HepG2 (cell line): ENCODE measurements at regions not wholly inside any gene's neighbourhood (a gene's known extent, or its start where the extent isn't known, plus 50 kb on each side); places are given as distances from the start of the nearest gene placed in this dataset.

Experiments
- ATAC-seq: fragments of 200-7000 bp; cut with Tn5 transposase; 3 replicates; pipeline ENCODE4 v1.9.1; 2020; ENCODE audit warnings: mild to moderate bottlenecking, moderate library complexity
- BruUV-seq: library from RNA; stranded (reverse); fragments of 400-500 nt; replicated peaks from 2 replicates; lab custom pipeline; 2021; lab: Mats Ljungman, UMichigan
- CTCF ChIA-PET: fragments of 300-600 bp; formaldehyde crosslinking; extraction: SDS; loops from one replicate; lab custom pipeline; 2021; ENCODE audit warnings: low total read pairs, inconsistent platforms, low intra/inter-chr PET ratio; lab: Yijun Ruan, JAX
- POLR2A ChIA-PET: fragments of 350-600 bp; sonication (Branson Sonifier 250); formaldehyde crosslinking; loops from one replicate; lab custom pipeline; 2020; ENCODE audit warnings: antibody characterized with exemption, inconsistent platforms; lab: Yijun Ruan, JAX
- DNase-seq: peaks from one replicate; pipeline ENCODE4 v3.0.0-alpha.2; 2015; ENCODE audit warnings: low spot score
- FAIRE-seq: peaks from 3 replicates; lab custom pipeline; 2011; peaks lifted over from hg19 to GRCh38; lab: Jason Lieb, UNC
- H2AFZ ChIP-seq: one replicate; pipeline ENCODE4 v1.6.1; 2011; ENCODE audit warnings: low read length, inconsistent platforms
- H3K27ac ChIP-seq: fragments of 300-600 bp; 3 replicates; pipeline ENCODE4 v1.8.0; 2011; ENCODE audit warnings: mixed run types, mild to moderate bottlenecking, mixed read lengths, low read length, inconsistent platforms; ENCODE audit not compliant: insufficient read depth; ENCODE audit errors: extremely low read length
- H3K27me3 ChIP-seq, 2 experiments: fragments of 200-600 bp in 1 of 2; 2 replicates in 1 of 2; 3 replicates in 1 of 2; pipeline versions ENCODE4 v1.6.0 to v1.8.0; 2011; ENCODE audit warnings: low read length in 2 of 2, mild to moderate bottlenecking in 2 of 2, moderate library complexity in 2 of 2, inconsistent platforms in 1 of 2; ENCODE audit not compliant: insufficient read depth in 2 of 2, control insufficient read depth in 1 of 2
- H3K36me3 ChIP-seq, 2 experiments: fragments of 200-600 bp in 1 of 2; replicated peaks in 1 of 2; 2 replicates in 1 of 2; 3 replicates in 1 of 2; pipeline versions ENCODE4 v1.5.1 to v1.8.0; 2011; ENCODE audit warnings: low read length in 2 of 2, inconsistent platforms in 1 of 2; ENCODE audit not compliant: insufficient read depth in 2 of 2, control insufficient read depth in 1 of 2
- H3K4me1 ChIP-seq: 2 replicates; pipeline ENCODE4 v1.5.1; 2012; ENCODE audit warnings: low read length, inconsistent platforms; ENCODE audit not compliant: insufficient read depth
- H3K4me2 ChIP-seq: 2 replicates; pipeline ENCODE4 v1.6.0; 2011; ENCODE audit warnings: low read depth, low read length, inconsistent platforms
- H3K4me3 ChIP-seq, 3 experiments: fragments of 200-600 bp in 1 of 3; sonication (generic), shearing (Covaris generic) in 1 of 3; replicated peaks in 1 of 3; 2 replicates each; pipeline ENCODE4 v1.5.1; 2011 to 2016; ENCODE audit warnings: low read length in 3 of 3, inconsistent platforms in 2 of 3, low read depth in 2 of 3, mild to moderate bottlenecking in 2 of 3, control low read depth in 1 of 3, mixed read lengths in 1 of 3; ENCODE audit not compliant: insufficient read depth in 1 of 3
- H3K79me2 ChIP-seq: one replicate; pipeline ENCODE4 v1.6.1; 2011; ENCODE audit warnings: low read length, inconsistent platforms; ENCODE audit not compliant: insufficient read depth
- H3K9ac ChIP-seq: 2 replicates; pipeline ENCODE4 v1.6.0; 2011; ENCODE audit warnings: mild to moderate bottlenecking, low read depth, low read length, inconsistent platforms; ENCODE audit not compliant: insufficient read depth
- H3K9me3 ChIP-seq: 2 replicates; pipeline ENCODE4 v1.5.1; 2012; ENCODE audit warnings: mild to moderate bottlenecking, low read length
- H4K20me1 ChIP-seq: 2 replicates; pipeline ENCODE4 v1.6.0; 2011; ENCODE audit warnings: inconsistent platforms, mild to moderate bottlenecking, low read length, moderate library complexity; ENCODE audit not compliant: insufficient read depth
- EED ChIP-seq: sonication (generic); formaldehyde crosslinking; IDR thresholded peaks from 2 replicates; pipeline ENCODE4 v1.5.0; 2020; ENCODE audit warnings: mild to moderate bottlenecking, missing genetic modification reagents
- EZH2 ChIP-seq: conservative IDR thresholded peaks from 2 replicates; pipeline ENCODE4 v1.6.1; 2012; ENCODE audit warnings: mild to moderate bottlenecking, low read depth, low read length, moderate library complexity
- RNF2 ChIP-seq: fragments of 450-650 bp; conservative IDR thresholded peaks from 2 replicates; pipeline ENCODE4 v1.6.1; 2016; ENCODE audit warnings: low read depth
- SMARCE1 ChIP-seq: fragments of 450-650 bp; IDR thresholded peaks from 2 replicates; pipeline ENCODE4 v1.6.1; 2017; ENCODE audit warnings: borderline replicate concordance
- TARDBP ChIP-seq: sonication (generic); formaldehyde crosslinking; IDR thresholded peaks from 2 replicates; pipeline ENCODE4 v1.8.0; 2022; ENCODE audit warnings: mild to moderate bottlenecking, missing genetic modification reagents
- XBP1 ChIP-seq: sonication (generic); formaldehyde crosslinking; IDR thresholded peaks from 2 replicates; pipeline ENCODE4 v1.5.0; 2020; ENCODE audit warnings: missing genetic modification reagents
- ZNF331 ChIP-seq: sonication (generic); formaldehyde crosslinking; IDR thresholded peaks from 2 replicates; pipeline ENCODE4 v1.4.0; 2020; ENCODE audit warnings: missing genetic modification reagents
- ZNF430 ChIP-seq: sonication (generic); formaldehyde crosslinking; IDR thresholded peaks from 2 replicates; pipeline ENCODE4 v1.9.0; 2021; ENCODE audit warnings: mild to moderate bottlenecking, missing genetic modification reagents
- ZNF577 ChIP-seq: sonication (generic); formaldehyde crosslinking; IDR thresholded peaks from 2 replicates; pipeline ENCODE4 v1.4.0; 2020; ENCODE audit warnings: mild to moderate bottlenecking, low read depth, missing genetic modification reagents, borderline replicate concordance
- ZNF616 ChIP-seq: sonication (generic); formaldehyde crosslinking; IDR thresholded peaks from 2 replicates; pipeline ENCODE4 v1.5.0; 2020; ENCODE audit warnings: low read depth, mild to moderate bottlenecking, missing genetic modification reagents
- WGBS: methylation state at CpG from one replicate; pipeline ENCODE4 v1.1.6; 2017; ENCODE audit warnings: low lambda C conversion rate; 5-methylcytosine and 5-hydroxymethylcytosine counted together
- in situ Hi-C: cut with HindIII; loops from 2 replicates; pipeline ENCODE4 v1.10.0; 2017; ENCODE audit warnings: low pct_unique_long_range_greater_than_20kb; ENCODE audit not compliant: extremely low pct_ligation_motif_present
- intact Hi-C: fragments of 100-400 bp; cut with micrococcal nuclease; formaldehyde crosslinking; loops from one replicate; pipeline ENCODE4 v1.10.0; 2022; ENCODE audit not compliant: unreplicated experiment
- TF ChIP-seq, protein P1 (sequence below): sonication (generic); formaldehyde crosslinking; IDR thresholded peaks from 2 replicates; pipeline ENCODE4 v1.4.0; 2020; ENCODE audit warnings: missing genetic modification reagents
- TF ChIP-seq, protein P2 (sequence below): IDR thresholded peaks from 2 replicates; pipeline ENCODE4 v1.6.1; 2016
- TF ChIP-seq, protein P3 (sequence below): sonication (generic); formaldehyde crosslinking; IDR thresholded peaks from 2 replicates; pipeline ENCODE4 v1.5.1; 2020; ENCODE audit warnings: missing genetic modification reagents, mild to moderate bottlenecking, borderline replicate concordance
- TF ChIP-seq, protein P4 (sequence below), 2 experiments: sonication (generic) in 1 of 2; formaldehyde crosslinking in 1 of 2; IDR thresholded peaks; 2 replicates each; pipeline versions ENCODE4 v1.4.0 to v1.6.1; 2018 to 2020; ENCODE audit warnings: missing genetic modification reagents in 2 of 2, borderline replicate concordance in 1 of 2, low read depth in 1 of 2, mild to moderate bottlenecking in 1 of 2, missing biosample characterization in 1 of 2

DNA sequence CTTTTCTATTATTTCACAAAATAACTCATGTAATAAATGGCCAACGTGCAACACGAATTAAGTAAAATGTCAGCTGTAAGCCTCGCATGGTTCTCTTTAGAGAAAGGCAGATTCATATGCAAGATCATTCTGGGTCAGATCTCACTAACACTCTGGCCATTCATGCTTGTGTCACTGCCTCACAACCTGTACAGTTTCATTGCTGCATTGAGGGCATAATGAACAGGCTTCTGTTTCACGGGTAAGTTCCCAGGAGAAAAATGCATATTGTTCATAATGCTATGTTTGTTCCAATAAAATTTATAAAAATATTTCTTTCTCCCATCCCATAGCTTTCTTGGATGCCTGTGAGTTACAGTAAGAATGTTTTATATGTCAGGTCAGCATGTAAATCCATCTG lies 734.0 kb upstream of the ANKRD30A start:
- Histone ChIP-seq H3K79me2 (no peaks in the 10 kb centered on the region), H4K20me1 (no peaks in the 10 kb centered on the region), H3K9ac (no peak overlapping the region), H3K36me3 (no peaks in the 10 kb centered on the region), H3K27me3 (no peaks in the 10 kb centered on the region), H2AFZ (no peak overlapping the region), H3K4me3 (no peak overlapping the region), H3K4me2 (no peak overlapping the region), H3K27ac (no peak overlapping the region), H3K4me1 (no peaks in the 10 kb centered on the region), H3K9me3 (no peaks in the 10 kb centered on the region)
- CTCF ChIA-PET, result no interaction called here
- TF ChIP-seq, protein P1, sequence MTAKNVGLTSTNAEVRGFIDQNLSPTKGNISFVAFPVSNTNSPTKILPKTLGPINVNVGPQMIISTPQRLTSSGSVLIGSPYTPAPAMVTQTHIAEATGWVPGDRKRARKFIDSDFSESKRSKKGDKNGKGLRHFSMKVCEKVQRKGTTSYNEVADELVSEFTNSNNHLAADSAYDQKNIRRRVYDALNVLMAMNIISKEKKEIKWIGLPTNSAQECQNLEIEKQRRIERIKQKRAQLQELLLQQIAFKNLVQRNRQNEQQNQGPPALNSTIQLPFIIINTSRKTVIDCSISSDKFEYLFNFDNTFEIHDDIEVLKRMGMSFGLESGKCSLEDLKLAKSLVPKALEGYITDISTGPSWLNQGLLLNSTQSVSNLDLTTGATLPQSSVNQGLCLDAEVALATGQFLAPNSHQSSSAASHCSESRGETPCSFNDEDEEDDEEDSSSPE (CRISPR knock-in tag), result no peak
- TF ChIP-seq, protein P2, sequence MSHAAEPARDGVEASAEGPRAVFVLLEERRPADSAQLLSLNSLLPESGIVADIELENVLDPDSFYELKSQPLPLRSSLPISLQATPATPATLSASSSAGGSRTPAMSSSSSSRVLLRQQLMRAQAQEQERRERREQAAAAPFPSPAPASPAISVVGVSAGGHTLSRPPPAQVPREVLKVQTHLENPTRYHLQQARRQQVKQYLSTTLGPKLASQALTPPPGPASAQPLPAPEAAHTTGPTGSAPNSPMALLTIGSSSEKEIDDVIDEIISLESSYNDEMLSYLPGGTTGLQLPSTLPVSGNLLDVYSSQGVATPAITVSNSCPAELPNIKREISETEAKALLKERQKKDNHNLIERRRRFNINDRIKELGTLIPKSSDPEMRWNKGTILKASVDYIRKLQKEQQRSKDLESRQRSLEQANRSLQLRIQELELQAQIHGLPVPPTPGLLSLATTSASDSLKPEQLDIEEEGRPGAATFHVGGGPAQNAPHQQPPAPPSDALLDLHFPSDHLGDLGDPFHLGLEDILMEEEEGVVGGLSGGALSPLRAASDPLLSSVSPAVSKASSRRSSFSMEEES, result no peak
- TF ChIP-seq, protein P3, sequence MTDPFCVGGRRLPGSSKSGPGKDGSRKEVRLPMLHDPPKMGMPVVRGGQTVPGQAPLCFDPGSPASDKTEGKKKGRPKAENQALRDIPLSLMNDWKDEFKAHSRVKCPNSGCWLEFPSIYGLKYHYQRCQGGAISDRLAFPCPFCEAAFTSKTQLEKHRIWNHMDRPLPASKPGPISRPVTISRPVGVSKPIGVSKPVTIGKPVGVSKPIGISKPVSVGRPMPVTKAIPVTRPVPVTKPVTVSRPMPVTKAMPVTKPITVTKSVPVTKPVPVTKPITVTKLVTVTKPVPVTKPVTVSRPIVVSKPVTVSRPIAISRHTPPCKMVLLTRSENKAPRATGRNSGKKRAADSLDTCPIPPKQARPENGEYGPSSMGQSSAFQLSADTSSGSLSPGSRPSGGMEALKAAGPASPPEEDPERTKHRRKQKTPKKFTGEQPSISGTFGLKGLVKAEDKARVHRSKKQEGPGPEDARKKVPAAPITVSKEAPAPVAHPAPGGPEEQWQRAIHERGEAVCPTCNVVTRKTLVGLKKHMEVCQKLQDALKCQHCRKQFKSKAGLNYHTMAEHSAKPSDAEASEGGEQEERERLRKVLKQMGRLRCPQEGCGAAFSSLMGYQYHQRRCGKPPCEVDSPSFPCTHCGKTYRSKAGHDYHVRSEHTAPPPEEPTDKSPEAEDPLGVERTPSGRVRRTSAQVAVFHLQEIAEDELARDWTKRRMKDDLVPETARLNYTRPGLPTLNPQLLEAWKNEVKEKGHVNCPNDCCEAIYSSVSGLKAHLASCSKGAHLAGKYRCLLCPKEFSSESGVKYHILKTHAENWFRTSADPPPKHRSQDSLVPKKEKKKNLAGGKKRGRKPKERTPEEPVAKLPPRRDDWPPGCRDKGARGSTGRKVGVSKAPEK (CRISPR knock-in tag), result no peak
- TF ChIP-seq RNF2, result no peak
- TF ChIP-seq, protein P4, sequence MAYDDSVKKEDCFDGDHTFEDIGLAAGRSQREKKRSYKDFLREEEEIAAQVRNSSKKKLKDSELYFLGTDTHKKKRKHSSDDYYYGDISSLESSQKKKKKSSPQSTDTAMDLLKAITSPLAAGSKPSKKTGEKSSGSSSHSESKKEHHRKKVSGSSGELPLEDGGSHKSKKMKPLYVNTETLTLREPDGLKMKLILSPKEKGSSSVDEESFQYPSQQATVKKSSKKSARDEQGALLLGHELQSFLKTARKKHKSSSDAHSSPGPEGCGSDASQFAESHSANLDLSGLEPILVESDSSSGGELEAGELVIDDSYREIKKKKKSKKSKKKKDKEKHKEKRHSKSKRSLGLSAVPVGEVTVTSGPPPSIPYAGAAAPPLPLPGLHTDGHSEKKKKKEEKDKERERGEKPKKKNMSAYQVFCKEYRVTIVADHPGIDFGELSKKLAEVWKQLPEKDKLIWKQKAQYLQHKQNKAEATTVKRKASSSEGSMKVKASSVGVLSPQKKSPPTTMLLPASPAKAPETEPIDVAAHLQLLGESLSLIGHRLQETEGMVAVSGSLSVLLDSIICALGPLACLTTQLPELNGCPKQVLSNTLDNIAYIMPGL (CRISPR knock-in tag; IDR thresholded peaks at IDR 0.05; ENCODE audit: borderline replicate concordance in 1 of 2, low read depth in 1 of 2), result no peak
- no peak for TF ChIP-seq ZNF616
- no peak for TF ChIP-seq SMARCE1
- TF ChIP-seq XBP1, result no peak
- TF ChIP-seq ZNF331 (CRISPR knock-in tag), result no peak
- TF ChIP-seq ZNF577 (CRISPR knock-in tag), result no peak
- TF ChIP-seq TARDBP (CRISPR knock-in tag), result no peak
- TF ChIP-seq ZNF430 (CRISPR knock-in tag), result no peak
- no peak for TF ChIP-seq EED (CRISPR knock-in tag)
- TF ChIP-seq EZH2, result no peak
- DNase-seq, result no peak
- in situ Hi-C loops, result no loop called here
- FAIRE-seq, result no peak
- intact Hi-C loops, result no loop called here
- 2% methylated on average over 4 of the region's 4 CpGs for WGBS
- ATAC-seq, result no peak
- BruUV-seq, result no TSS peak
- POLR2A ChIA-PET, result no interaction called here
